GM23338 (cell line): ENCODE measurements at regions not wholly inside any gene's neighbourhood (a gene's known extent, or its start where the extent isn't known, plus 50 kb on each side); places are given as distances from the start of the nearest gene placed in this dataset.

Experiments
- CREB1 ChIP-seq: fragments of 250-450 bp; sonication (Bioruptor Pico); IDR thresholded peaks from 2 replicates; pipeline ENCODE4 v1.5.0; 2020; ENCODE audit warnings: low read depth, mild to moderate bottlenecking, moderate library complexity
- EZH2 ChIP-seq: fragments of 200-600 bp; sonication (generic); IDR thresholded peaks from one replicate; pipeline ENCODE4 v1.8.0; 2017; ENCODE audit warnings: antibody characterized with exemption, mild to moderate bottlenecking, low read depth; ENCODE audit not compliant: unreplicated experiment
- EZH2phosphoT487 ChIP-seq: fragments of 200-600 bp; sonication (generic); IDR thresholded peaks from one replicate; pipeline ENCODE4 v1.8.1; 2018; ENCODE audit warnings: antibody characterized with exemption; ENCODE audit not compliant: unreplicated experiment
- JUNB ChIP-seq: IDR thresholded peaks from one replicate; pipeline ENCODE4 v1.6.1; 2016; ENCODE audit warnings: antibody characterized with exemption; ENCODE audit not compliant: unreplicated experiment
- NANOG ChIP-seq: IDR thresholded peaks from 2 replicates; pipeline ENCODE4 v1.6.1; 2016; ENCODE audit warnings: antibody characterized with exemption, borderline replicate concordance
- POLR2AphosphoS5 ChIP-seq: IDR thresholded peaks from 2 replicates; pipeline ENCODE4 v1.6.1; 2016; ENCODE audit warnings: antibody characterized with exemption, low read depth
- STAT1 ChIP-seq: IDR thresholded peaks from one replicate; pipeline ENCODE4 v1.6.1; 2016; ENCODE audit warnings: antibody characterized with exemption; ENCODE audit not compliant: unreplicated experiment
- ZNF114 ChIP-seq: fragments of 250-450 bp; sonication (Bioruptor Pico); IDR thresholded peaks from 2 replicates; pipeline ENCODE4 v1.5.0; 2020; ENCODE audit warnings: mild to moderate bottlenecking, moderate library complexity
- ZNF331 ChIP-seq: fragments of 250-450 bp; sonication (Bioruptor Pico); IDR thresholded peaks from 2 replicates; pipeline ENCODE4 v1.5.0; 2020; ENCODE audit warnings: low read depth, mild to moderate bottlenecking, moderate library complexity
- TF ChIP-seq, protein P1 (sequence below), 2 experiments: fragments of 200-600 bp in 1 of 2; sonication (generic) in 1 of 2; conservative IDR thresholded peaks; 2 replicates each; pipeline versions ENCODE4 v1.5.1 to v1.6.1; 2016 to 2017; ENCODE audit warnings: antibody characterized with exemption in 2 of 2, low read depth in 2 of 2, mild to moderate bottlenecking in 2 of 2, moderate library complexity in 1 of 2
- TF ChIP-seq, protein P2 (sequence below): IDR thresholded peaks from one replicate; pipeline ENCODE4 v1.6.1; 2018; ENCODE audit warnings: antibody characterized with exemption; ENCODE audit not compliant: unreplicated experiment
- TF ChIP-seq, protein P3 (sequence below): IDR thresholded peaks from 2 replicates; pipeline ENCODE4 v1.6.1; 2016; ENCODE audit warnings: antibody characterized with exemption
- TF ChIP-seq, protein P4 (sequence below): fragments of 250-450 bp; sonication (Bioruptor Pico); IDR thresholded peaks from 2 replicates; pipeline ENCODE4 v1.5.0; 2020; ENCODE audit warnings: mild to moderate bottlenecking, moderate library complexity

DNA sequence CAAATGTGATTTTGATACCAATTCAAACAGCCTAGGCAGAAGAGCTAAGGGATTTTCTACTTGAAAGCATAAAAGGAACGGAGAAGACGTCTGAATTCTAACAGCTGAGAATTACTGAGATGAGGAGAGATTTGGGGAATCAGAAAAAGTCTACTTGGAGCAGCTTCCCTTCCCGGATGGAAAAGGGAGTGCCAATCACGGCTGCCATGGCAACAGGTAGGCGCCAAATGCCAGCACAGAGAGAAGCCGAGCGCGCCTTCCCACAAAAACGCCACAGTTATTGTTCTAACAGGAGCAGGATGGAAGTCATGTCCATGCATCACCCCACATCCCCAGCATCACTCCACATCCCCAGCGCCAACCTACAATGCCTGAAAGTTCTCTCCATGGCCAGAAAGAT lies 63.5 kb upstream of the PRR20G start:
- TF ChIP-seq JUNB (no peak), EZH2phosphoT487 (no peak), POLR2AphosphoS5 (no peak), STAT1 (no peak), EZH2 (no peak), CREB1 (no peak), ZNF114 (no peak), ZNF331 (CRISPR knock-in tag) (no peak), NANOG (no peak)
- TF ChIP-seq, protein P1, sequence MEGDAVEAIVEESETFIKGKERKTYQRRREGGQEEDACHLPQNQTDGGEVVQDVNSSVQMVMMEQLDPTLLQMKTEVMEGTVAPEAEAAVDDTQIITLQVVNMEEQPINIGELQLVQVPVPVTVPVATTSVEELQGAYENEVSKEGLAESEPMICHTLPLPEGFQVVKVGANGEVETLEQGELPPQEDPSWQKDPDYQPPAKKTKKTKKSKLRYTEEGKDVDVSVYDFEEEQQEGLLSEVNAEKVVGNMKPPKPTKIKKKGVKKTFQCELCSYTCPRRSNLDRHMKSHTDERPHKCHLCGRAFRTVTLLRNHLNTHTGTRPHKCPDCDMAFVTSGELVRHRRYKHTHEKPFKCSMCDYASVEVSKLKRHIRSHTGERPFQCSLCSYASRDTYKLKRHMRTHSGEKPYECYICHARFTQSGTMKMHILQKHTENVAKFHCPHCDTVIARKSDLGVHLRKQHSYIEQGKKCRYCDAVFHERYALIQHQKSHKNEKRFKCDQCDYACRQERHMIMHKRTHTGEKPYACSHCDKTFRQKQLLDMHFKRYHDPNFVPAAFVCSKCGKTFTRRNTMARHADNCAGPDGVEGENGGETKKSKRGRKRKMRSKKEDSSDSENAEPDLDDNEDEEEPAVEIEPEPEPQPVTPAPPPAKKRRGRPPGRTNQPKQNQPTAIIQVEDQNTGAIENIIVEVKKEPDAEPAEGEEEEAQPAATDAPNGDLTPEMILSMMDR (conservative IDR thresholded peaks at IDR 0.05; ENCODE audit: low read depth in 2 of 2), result no peak
- TF ChIP-seq, protein P2, sequence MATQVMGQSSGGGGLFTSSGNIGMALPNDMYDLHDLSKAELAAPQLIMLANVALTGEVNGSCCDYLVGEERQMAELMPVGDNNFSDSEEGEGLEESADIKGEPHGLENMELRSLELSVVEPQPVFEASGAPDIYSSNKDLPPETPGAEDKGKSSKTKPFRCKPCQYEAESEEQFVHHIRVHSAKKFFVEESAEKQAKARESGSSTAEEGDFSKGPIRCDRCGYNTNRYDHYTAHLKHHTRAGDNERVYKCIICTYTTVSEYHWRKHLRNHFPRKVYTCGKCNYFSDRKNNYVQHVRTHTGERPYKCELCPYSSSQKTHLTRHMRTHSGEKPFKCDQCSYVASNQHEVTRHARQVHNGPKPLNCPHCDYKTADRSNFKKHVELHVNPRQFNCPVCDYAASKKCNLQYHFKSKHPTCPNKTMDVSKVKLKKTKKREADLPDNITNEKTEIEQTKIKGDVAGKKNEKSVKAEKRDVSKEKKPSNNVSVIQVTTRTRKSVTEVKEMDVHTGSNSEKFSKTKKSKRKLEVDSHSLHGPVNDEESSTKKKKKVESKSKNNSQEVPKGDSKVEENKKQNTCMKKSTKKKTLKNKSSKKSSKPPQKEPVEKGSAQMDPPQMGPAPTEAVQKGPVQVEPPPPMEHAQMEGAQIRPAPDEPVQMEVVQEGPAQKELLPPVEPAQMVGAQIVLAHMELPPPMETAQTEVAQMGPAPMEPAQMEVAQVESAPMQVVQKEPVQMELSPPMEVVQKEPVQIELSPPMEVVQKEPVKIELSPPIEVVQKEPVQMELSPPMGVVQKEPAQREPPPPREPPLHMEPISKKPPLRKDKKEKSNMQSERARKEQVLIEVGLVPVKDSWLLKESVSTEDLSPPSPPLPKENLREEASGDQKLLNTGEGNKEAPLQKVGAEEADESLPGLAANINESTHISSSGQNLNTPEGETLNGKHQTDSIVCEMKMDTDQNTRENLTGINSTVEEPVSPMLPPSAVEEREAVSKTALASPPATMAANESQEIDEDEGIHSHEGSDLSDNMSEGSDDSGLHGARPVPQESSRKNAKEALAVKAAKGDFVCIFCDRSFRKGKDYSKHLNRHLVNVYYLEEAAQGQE, result no peak
- TF ChIP-seq, protein P3, sequence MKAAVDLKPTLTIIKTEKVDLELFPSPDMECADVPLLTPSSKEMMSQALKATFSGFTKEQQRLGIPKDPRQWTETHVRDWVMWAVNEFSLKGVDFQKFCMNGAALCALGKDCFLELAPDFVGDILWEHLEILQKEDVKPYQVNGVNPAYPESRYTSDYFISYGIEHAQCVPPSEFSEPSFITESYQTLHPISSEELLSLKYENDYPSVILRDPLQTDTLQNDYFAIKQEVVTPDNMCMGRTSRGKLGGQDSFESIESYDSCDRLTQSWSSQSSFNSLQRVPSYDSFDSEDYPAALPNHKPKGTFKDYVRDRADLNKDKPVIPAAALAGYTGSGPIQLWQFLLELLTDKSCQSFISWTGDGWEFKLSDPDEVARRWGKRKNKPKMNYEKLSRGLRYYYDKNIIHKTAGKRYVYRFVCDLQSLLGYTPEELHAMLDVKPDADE, result no peak
- TF ChIP-seq, protein P4, sequence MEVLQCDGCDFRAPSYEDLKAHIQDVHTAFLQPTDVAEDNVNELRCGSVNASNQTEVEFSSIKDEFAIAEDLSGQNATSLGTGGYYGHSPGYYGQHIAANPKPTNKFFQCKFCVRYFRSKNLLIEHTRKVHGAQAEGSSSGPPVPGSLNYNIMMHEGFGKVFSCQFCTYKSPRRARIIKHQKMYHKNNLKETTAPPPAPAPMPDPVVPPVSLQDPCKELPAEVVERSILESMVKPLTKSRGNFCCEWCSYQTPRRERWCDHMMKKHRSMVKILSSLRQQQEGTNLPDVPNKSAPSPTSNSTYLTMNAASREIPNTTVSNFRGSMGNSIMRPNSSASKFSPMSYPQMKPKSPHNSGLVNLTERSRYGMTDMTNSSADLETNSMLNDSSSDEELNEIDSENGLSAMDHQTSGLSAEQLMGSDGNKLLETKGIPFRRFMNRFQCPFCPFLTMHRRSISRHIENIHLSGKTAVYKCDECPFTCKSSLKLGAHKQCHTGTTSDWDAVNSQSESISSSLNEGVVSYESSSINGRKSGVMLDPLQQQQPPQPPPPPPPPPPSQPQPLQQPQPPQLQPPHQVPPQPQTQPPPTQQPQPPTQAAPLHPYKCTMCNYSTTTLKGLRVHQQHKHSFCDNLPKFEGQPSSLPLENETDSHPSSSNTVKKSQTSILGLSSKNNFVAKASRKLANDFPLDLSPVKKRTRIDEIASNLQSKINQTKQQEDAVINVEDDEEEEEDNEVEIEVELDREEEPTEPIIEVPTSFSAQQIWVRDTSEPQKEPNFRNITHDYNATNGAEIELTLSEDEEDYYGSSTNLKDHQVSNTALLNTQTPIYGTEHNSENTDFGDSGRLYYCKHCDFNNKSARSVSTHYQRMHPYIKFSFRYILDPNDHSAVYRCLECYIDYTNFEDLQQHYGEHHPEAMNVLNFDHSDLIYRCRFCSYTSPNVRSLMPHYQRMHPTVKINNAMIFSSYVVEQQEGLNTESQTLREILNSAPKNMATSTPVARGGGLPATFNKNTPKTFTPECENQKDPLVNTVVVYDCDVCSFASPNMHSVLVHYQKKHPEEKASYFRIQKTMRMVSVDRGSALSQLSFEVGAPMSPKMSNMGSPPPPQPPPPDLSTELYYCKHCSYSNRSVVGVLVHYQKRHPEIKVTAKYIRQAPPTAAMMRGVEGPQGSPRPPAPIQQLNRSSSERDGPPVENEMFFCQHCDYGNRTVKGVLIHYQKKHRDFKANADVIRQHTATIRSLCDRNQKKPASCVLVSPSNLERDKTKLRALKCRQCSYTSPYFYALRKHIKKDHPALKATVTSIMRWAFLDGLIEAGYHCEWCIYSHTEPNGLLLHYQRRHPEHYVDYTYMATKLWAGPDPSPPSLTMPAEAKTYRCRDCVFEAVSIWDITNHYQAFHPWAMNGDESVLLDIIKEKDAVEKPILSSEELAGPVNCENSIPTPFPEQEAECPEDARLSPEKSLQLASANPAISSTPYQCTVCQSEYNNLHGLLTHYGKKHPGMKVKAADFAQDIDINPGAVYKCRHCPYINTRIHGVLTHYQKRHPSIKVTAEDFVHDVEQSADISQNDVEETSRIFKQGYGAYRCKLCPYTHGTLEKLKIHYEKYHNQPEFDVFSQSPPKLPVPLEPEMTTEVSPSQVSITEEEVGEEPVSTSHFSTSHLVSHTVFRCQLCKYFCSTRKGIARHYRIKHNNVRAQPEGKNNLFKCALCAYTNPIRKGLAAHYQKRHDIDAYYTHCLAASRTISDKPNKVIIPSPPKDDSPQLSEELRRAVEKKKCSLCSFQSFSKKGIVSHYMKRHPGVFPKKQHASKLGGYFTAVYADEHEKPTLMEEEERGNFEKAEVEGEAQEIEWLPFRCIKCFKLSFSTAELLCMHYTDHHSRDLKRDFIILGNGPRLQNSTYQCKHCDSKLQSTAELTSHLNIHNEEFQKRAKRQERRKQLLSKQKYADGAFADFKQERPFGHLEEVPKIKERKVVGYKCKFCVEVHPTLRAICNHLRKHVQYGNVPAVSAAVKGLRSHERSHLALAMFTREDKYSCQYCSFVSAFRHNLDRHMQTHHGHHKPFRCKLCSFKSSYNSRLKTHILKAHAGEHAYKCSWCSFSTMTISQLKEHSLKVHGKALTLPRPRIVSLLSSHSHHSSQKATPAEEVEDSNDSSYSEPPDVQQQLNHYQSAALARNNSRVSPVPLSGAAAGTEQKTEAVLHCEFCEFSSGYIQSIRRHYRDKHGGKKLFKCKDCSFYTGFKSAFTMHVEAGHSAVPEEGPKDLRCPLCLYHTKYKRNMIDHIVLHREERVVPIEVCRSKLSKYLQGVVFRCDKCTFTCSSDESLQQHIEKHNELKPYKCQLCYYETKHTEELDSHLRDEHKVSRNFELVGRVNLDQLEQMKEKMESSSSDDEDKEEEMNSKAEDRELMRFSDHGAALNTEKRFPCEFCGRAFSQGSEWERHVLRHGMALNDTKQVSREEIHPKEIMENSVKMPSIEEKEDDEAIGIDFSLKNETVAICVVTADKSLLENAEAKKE, result no peak
